ENCODE measurements at regions not wholly inside any gene's neighbourhood (a gene's known extent, or its start where the extent isn't known, plus 50 kb on each side); places are given as distances from the start of the nearest gene placed in this dataset.

DNA sequence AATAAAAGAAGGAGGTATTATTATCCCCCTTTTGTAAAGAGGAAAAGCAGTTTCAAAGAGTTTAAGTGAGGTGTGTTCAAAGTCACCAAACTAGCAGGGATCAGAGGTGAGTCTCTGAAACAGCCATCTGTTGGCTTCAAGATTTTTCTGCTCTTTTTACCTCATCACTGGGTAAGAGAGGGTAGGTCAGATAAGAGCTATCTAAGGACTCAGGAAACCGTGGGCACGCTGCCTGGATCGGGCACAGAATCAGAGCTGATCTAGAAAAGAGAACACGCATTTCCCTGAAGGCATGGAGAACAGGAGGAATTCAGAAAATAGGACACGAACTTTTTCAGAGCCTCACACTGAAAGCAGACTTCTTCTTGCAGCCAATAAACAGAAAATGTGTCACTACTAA lies 65.8 kb upstream of the LY86 start:
- TF ChIP-seq, protein P1, sequence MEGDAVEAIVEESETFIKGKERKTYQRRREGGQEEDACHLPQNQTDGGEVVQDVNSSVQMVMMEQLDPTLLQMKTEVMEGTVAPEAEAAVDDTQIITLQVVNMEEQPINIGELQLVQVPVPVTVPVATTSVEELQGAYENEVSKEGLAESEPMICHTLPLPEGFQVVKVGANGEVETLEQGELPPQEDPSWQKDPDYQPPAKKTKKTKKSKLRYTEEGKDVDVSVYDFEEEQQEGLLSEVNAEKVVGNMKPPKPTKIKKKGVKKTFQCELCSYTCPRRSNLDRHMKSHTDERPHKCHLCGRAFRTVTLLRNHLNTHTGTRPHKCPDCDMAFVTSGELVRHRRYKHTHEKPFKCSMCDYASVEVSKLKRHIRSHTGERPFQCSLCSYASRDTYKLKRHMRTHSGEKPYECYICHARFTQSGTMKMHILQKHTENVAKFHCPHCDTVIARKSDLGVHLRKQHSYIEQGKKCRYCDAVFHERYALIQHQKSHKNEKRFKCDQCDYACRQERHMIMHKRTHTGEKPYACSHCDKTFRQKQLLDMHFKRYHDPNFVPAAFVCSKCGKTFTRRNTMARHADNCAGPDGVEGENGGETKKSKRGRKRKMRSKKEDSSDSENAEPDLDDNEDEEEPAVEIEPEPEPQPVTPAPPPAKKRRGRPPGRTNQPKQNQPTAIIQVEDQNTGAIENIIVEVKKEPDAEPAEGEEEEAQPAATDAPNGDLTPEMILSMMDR (IDR thresholded peaks at IDR 0.05; ENCODE audit: low read depth, low read length): no peak
- TF ChIP-seq EZH2phosphoT487 (IDR thresholded peaks at IDR 0.05; ENCODE audit: low read depth): no peak
